ENCODE measurements at regions not wholly inside any gene's neighbourhood (a gene's known extent, or its start where the extent isn't known, plus 50 kb on each side); places are given as distances from the start of the nearest gene placed in this dataset.

DNA sequence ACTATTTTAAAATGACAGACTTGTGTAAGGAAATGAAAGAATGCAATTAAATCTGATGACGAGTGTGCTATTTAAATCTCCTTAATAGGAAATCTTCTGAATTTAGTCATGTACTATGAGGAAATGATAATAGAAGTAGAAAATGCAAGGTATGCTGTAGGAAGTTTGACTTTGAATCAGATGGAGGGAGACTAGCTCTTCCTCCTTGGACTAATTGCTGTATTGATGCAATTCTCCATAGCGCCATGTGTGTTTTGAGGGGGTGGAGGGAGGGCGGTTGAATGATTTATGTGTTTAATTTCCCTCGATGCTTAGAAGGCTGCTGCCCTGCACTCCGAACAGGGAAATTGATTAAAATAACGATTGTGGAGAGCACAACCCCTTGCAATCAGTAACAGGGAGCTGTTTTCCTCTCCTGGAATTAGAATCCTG, 179.0 kb upstream of the PRNP start:
- Mint-ChIP-seq H3K36me3 (ENCODE audit: insufficient read depth in 1 of 3, low read depth in 3 of 3) (peaks cover 3 to 30% (median 18%) of the 10 kb centered on the region in 3 experiments; a peak in 6 of 7 replicates), H3K9me3 (peaks cover 22 to 24% of the 10 kb centered on the region in 2 experiments), H3K27ac (no peak overlapping the region), H3K4me3 (no peak overlapping the region), H3K4me1 (peaks cover 22 to 24% of the 10 kb centered on the region in 2 experiments), H3K27me3 (ENCODE audit: low read depth) (no peaks in the 10 kb centered on the region)
- H2BK20ac ChIP-seq (ENCODE audit: low read depth, low read length, poor library complexity, severe bottlenecking), result no peak overlapping the region
- TF ChIP-seq, protein P1, sequence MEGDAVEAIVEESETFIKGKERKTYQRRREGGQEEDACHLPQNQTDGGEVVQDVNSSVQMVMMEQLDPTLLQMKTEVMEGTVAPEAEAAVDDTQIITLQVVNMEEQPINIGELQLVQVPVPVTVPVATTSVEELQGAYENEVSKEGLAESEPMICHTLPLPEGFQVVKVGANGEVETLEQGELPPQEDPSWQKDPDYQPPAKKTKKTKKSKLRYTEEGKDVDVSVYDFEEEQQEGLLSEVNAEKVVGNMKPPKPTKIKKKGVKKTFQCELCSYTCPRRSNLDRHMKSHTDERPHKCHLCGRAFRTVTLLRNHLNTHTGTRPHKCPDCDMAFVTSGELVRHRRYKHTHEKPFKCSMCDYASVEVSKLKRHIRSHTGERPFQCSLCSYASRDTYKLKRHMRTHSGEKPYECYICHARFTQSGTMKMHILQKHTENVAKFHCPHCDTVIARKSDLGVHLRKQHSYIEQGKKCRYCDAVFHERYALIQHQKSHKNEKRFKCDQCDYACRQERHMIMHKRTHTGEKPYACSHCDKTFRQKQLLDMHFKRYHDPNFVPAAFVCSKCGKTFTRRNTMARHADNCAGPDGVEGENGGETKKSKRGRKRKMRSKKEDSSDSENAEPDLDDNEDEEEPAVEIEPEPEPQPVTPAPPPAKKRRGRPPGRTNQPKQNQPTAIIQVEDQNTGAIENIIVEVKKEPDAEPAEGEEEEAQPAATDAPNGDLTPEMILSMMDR (conservative IDR thresholded peaks at IDR 0.05), result no peak
- no peaks in the 10 kb centered on the region for H3K79me1 ChIP-seq (ENCODE audit: insufficient read depth, low read depth, low read length, poor library complexity, severe bottlenecking)
- H3K4me2 ChIP-seq (ENCODE audit: insufficient read depth, insufficient read length, low read length), result no peak overlapping the region
- no peak overlapping the region for H3K23ac ChIP-seq (ENCODE audit: insufficient read length, low read depth, low read length)
- H3K9me3 ChIP-seq (ENCODE audit: control insufficient read depth, low read depth, low read length), result peaks cover 2% of the 10 kb centered on the region
- H3K27me3 ChIP-seq (ENCODE audit: insufficient read depth, low read length), result no peaks in the 10 kb centered on the region
- H4K91ac ChIP-seq (ENCODE audit: insufficient read length, low read depth, low read length), result no peak overlapping the region
- H2AFZ ChIP-seq (ENCODE audit: low read length), result no peak overlapping the region
- no peaks in the 10 kb centered on the region for H3K79me2 ChIP-seq (ENCODE audit: insufficient read depth, low read length)
- no peak overlapping the region for H4K8ac ChIP-seq (replicated peaks; ENCODE audit: insufficient read length, low read depth, low read length)
- H2BK5ac ChIP-seq (ENCODE audit: insufficient read length, low read length), result no peak overlapping the region
- H3K23me2 ChIP-seq (ENCODE audit: insufficient read length, low read depth, low read length, poor library complexity, severe bottlenecking), result no peaks in the 10 kb centered on the region
- no peaks in the 10 kb centered on the region for H4K20me1 ChIP-seq (ENCODE audit: control insufficient read depth, insufficient read depth, insufficient read length)
- H4K5ac ChIP-seq (ENCODE audit: insufficient read length, low read depth, low read length), result no peak overlapping the region
- WGBS (ENCODE audit: extremely low coverage, insufficient read length, low lambda C conversion rate), result no CpG with 5 or more reads among the region's 6 CpGs
- H2BK120ac ChIP-seq (ENCODE audit: low read depth, low read length, poor library complexity, severe bottlenecking), result no peak overlapping the region
- H3T11ph ChIP-seq (ENCODE audit: low read length), result no peak overlapping the region
- no peak overlapping the region for H3K27ac ChIP-seq (ENCODE audit: insufficient read length, low read depth, low read length)
- H3K14ac ChIP-seq (ENCODE audit: insufficient read depth, low read length), result no peak overlapping the region
- no peak overlapping the region for H2BK15ac ChIP-seq (ENCODE audit: low read depth, low read length)
- no peak overlapping the region for H2BK12ac ChIP-seq (ENCODE audit: insufficient read length, low read depth, low read length)
- no peak overlapping the region for H3K18ac ChIP-seq (ENCODE audit: insufficient read length, low read depth, low read length)
- H3K4me1 ChIP-seq (ENCODE audit: insufficient read depth, low read length), result peaks cover 4% of the 10 kb centered on the region; the same call in 1 of the 2 replicates
- H2AK5ac ChIP-seq (ENCODE audit: insufficient read length, low read length), result no peak overlapping the region
- no peak for DNase-seq
- no peak overlapping the region for H3K9ac ChIP-seq (ENCODE audit: extremely low read depth, insufficient read length, low read length)
- no peak overlapping the region for H3K4ac ChIP-seq (ENCODE audit: low read depth, low read length)
- H3K56ac ChIP-seq (ENCODE audit: insufficient read length, low read depth, low read length), result no peak overlapping the region

Data from H9 (cell line).